CD4-positive, alpha-beta T cell treated with Interleukin-1 beta for 1 hour (primary cell): ENCODE measurements at regions not wholly inside any gene's neighbourhood (a gene's known extent, or its start where the extent isn't known, plus 50 kb on each side); places are given as distances from the start of the nearest gene placed in this dataset.
"Not testable (repeated sequence)": the region's sequence is repeated elsewhere in the genome, so short reads cannot be mapped to it uniquely, and the experiment has no call there.

Source experiments
- DNase-seq, 2 donors: peaks; one replicate each; pipeline ENCODE4 v3.0.0-alpha.2; 2020 to 2022

- no peak for DNase-seq
These were observed 196.4 kb downstream of the ADRA2A start for GRCh38 chr10:111273235-111273634.

- no peak for DNase-seq
These were observed 196.8 kb downstream of the ADRA2A start for GRCh38 chr10:111273635-111274034.

GRCh38 chr10:111275091-111275490, 198.3 kb downstream of the ADRA2A start:
- DNase-seq: no peak

- DNase-seq: no peak
These were observed 200.8 kb downstream of the ADRA2A start for GRCh38 chr10:111277661-111278060.

GRCh38 chr10:111278266-111278665, 201.4 kb downstream of the ADRA2A start:
- no peak for DNase-seq

- DNase-seq: no peak
These were observed 204.7 kb downstream of the ADRA2A start for GRCh38 chr10:111281516-111281915.

GRCh38 chr10:111289461-111289860, 212.6 kb downstream of the ADRA2A start:
- DNase-seq: no peak

GRCh38 chr10:111290649-111291048, 213.8 kb downstream of the ADRA2A start:
- DNase-seq: no peak

- no peak for DNase-seq
These were observed 219.0 kb downstream of the ADRA2A start for GRCh38 chr10:111295788-111296187.

- DNase-seq: no peak
These were observed 220.6 kb downstream of the ADRA2A start for GRCh38 chr10:111297351-111297848.

- DNase-seq: no peak
These were observed 221.2 kb downstream of the ADRA2A start for GRCh38 chr10:111298031-111298430.

GRCh38 chr10:111299037-111299436, 222.2 kb downstream of the ADRA2A start:
- no peak for DNase-seq

GRCh38 chr10:111303887-111304286, 227.1 kb downstream of the ADRA2A start:
- no peak for DNase-seq

- no peak for DNase-seq
These were observed 239.9 kb downstream of the ADRA2A start for GRCh38 chr10:111316722-111317212.

- DNase-seq: no peak
These were observed 243.0 kb downstream of the ADRA2A start for GRCh38 chr10:111319866-111320265.

GRCh38 chr10:111323389-111323966, 246.6 kb downstream of the ADRA2A start:
- no peak for DNase-seq

GRCh38 chr10:111332174-111332573, 255.3 kb downstream of the ADRA2A start:
- not testable (repeated sequence) for DNase-seq

- DNase-seq: no peak
These were observed 259.0 kb downstream of the ADRA2A start for GRCh38 chr10:111335826-111336225.

GRCh38 chr10:111338035-111338434, 261.2 kb downstream of the ADRA2A start:
- DNase-seq: no peak

GRCh38 chr10:111338805-111339204, 262.0 kb downstream of the ADRA2A start:
- no peak for DNase-seq

GRCh38 chr10:111344804-111345203, 268.0 kb downstream of the ADRA2A start:
- DNase-seq: no peak

GRCh38 chr10:111347386-111348013, 270.7 kb downstream of the ADRA2A start:
- DNase-seq: no peak

- no peak for DNase-seq
These were observed 271.2 kb downstream of the ADRA2A start for GRCh38 chr10:111348076-111348475.

- DNase-seq: no peak
These were observed 278.0 kb downstream of the ADRA2A start for GRCh38 chr10:111354859-111355258.

- no peak for DNase-seq
These were observed 279.7 kb downstream of the ADRA2A start for GRCh38 chr10:111356571-111356970.
